Epithelial cell of prostate (primary cell): ENCODE measurements at regions not wholly inside any gene's neighbourhood (a gene's known extent, or its start where the extent isn't known, plus 50 kb on each side); places are given as distances from the start of the nearest gene placed in this dataset.

Source experiments
- DNase-seq: peaks from one replicate; pipeline ENCODE4 v3.0.0-alpha.2; 2011; ENCODE audit warnings: low read depth, low spot score
- H3K27ac ChIP-seq: fragments of 450-650 bp; 2 replicates; pipeline ENCODE4 v1.5.1; 2017; ENCODE audit warnings: mild to moderate bottlenecking

- peak overlapping the region; percentile 22 for H3K27ac ChIP-seq
- no peak for DNase-seq
Observed at GRCh38 chr1:199691540-199691939, 336.0 kb upstream of the NR5A2 start.

- no peak overlapping the region for H3K27ac ChIP-seq
- no peak for DNase-seq
Observed at GRCh38 chr1:199693724-199694123, 333.8 kb upstream of the NR5A2 start.

DNA sequence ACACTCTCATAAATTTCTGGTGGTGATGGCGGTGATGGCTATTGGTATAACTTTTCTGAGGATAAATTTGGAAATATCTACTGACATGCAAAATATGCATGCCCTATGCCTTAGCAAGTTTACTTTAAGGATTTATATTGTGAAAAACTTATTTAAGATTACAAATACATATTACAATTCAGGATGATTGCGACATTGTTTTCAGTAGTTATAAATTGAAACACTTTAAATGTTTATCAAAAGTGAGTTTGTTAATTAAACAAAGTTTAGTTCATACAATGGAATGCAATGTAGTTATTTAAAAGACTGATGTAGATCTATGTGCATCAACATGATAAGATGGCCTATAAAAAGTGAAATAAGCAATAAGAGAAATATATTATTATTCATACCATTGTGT lies 331.3 kb upstream of the NR5A2 start:
- no peak for DNase-seq
- H3K27ac ChIP-seq: no peak overlapping the region

DNA sequence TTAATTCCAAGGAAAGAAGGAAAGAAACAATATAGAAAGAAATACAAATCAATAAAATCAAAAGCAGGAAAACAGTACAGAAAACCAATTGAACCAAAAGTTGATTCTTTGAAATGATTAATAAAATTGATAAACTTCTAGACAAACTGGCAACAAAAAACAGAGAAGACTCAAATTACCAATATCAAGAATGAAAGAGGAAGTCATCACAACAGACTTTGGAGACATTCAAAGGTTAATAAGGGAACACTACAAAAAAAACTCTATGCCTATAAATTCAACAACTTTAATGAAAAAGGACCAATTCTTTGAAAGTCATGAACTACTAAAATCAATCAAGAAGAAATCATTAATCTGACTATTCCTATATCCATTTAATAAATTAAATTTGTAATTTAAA lies 329.3 kb upstream of the NR5A2 start:
- no peak for DNase-seq
- H3K27ac ChIP-seq: no peak overlapping the region

DNA sequence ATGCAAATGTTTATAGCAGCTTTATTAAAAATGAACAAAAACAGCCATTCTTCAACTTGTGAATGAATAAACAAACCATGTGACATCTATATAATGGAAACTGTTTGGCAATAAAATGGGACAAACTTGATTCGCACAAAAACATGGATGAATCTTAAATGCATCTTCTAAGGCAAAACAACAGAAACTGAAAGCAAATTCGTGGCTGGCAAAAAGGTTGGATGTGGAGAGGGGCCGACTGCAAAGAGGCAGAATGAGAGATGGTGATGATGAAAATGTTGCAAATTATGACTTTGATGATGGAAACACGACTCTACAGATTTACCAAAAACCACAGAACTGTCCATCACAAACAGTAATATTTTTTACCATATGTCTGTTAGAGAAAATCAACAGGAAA lies 327.0 kb upstream of the NR5A2 start:
- no peak overlapping the region for H3K27ac ChIP-seq
- no peak for DNase-seq

GRCh38 chr1:199701726-199702125 lies 325.8 kb upstream of the NR5A2 start:
- no peak for DNase-seq
- H3K27ac ChIP-seq: no peak overlapping the region

- no peak for DNase-seq
Observed at GRCh38 chr1:199704231-199704630, 323.3 kb upstream of the NR5A2 start.

GRCh38 chr1:199705825-199706224 lies 321.7 kb upstream of the NR5A2 start:
- no peak for DNase-seq
- H3K27ac ChIP-seq: no peak overlapping the region

More at GRCh38 chr1:199704231-199704630, 323.3 kb upstream of the NR5A2 start:
- no peak overlapping the region for H3K27ac ChIP-seq

DNA sequence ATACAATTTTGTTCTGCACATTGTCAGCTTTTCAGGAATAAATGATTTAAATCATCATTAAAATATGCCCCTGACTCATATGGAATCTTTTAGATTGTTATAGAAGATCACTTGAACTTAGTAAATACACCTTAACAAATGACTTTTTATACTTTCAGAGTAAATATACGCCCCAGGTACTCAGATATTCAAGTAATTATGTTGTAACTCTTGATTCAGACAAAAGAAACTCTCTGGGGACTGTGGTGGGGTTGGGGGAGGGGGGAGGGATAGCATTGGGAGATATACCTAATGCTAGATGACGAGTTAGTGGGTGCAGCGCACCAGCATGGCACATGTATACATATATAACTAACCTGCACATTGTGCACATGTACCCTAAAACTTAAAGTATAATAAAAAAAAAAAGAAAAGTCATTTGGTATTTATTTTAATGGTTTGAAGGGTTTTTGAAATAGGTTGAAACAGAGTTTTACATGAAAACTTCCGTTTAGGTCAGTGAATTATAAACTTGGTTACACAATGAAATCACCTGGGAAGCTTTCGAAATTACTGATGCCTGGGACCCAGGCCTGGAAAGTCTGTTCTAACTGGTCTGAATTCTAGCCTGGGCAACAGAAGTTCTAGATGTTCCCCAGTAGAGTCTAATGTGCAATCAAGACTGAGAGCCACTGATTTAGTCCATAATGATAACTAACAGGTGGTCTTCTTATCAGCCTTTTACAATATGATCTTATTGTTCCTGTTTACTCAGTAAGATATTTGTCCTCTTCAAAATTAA lies 320.5 kb upstream of the NR5A2 start:
- DNase-seq: no peak
- H3K27ac ChIP-seq: no peak overlapping the region

GRCh38 chr1:199710974-199711373 lies 316.5 kb upstream of the NR5A2 start:
- no peak for DNase-seq

DNA sequence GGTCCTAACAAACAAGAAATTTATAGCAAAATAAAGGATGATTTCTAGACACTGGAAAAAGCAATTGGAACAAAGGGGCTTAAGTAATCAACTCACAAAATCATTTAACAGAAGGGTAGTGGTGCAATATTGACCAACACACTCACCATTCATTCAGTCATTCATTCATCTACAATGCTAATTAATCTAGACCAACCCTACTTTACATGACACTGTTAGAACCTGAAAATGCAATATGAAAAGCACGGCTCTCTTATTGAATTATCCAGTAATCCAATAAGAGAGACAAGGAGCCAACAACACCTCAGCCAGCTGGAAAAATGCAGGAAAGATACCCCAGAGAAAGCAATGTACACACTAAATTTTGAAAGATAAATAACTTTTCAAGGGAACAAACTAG lies 310.8 kb upstream of the NR5A2 start:
- DNase-seq: no peak
- no peak overlapping the region for H3K27ac ChIP-seq

More at GRCh38 chr1:199710974-199711373, 316.5 kb upstream of the NR5A2 start:
- H3K27ac ChIP-seq: no peak overlapping the region

DNA sequence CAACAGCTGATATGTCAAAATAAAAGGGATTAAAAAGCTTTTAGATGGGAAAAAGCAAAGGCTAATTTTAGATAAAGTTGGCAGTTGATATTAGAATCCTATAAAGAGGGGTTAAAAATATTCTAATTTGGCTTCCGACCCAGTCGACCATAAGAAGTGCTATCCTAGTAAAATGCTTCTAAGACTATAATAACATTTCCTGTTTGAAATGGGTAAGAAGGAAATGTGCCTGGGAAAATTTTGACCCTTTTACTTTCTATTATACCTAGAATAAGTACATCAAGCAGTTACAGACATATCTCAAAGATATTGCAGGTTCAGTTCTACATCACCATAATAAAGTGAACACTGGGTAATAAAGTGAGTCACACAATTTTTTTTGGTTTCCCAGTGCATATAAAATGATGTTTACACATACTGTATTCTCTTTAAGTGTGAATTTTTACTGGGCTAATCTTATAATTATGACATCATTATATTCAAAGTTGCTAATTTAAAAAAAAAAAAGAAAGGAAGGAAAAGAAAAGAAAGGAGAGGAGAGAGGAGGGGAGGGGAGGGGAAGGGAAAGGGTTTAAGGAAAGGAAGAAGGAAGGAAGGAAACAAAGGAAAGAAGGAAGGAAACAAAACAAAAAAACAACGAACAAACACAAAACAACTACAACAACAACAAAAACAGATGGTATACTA lies 308.2 kb upstream of the NR5A2 start:
- no peak overlapping the region for H3K27ac ChIP-seq
- DNase-seq: no peak

DNA sequence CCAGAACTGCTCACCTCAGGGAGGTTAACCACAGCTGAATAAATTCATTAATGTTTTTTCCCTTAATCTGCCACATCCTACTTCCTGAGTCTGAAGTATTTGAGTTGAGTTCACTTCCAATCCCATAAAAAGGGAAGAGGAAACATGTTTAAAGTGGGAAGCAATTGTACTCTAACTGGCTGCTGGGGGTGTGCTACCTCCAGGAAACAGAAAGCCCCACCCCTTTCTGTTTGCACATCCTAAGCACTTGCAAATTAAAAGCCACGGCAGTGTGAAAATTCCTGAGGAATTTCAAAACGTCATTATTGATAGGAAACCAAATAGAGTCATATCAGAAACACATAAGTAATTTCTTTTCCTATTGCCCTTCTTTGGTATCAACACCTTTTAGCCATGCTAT lies 307.0 kb upstream of the NR5A2 start:
- DNase-seq: no peak
- no peak overlapping the region for H3K27ac ChIP-seq

- H3K27ac ChIP-seq: no peak overlapping the region
- DNase-seq: no peak
Observed at GRCh38 chr1:199721001-199721400, 306.5 kb upstream of the NR5A2 start.

DNA sequence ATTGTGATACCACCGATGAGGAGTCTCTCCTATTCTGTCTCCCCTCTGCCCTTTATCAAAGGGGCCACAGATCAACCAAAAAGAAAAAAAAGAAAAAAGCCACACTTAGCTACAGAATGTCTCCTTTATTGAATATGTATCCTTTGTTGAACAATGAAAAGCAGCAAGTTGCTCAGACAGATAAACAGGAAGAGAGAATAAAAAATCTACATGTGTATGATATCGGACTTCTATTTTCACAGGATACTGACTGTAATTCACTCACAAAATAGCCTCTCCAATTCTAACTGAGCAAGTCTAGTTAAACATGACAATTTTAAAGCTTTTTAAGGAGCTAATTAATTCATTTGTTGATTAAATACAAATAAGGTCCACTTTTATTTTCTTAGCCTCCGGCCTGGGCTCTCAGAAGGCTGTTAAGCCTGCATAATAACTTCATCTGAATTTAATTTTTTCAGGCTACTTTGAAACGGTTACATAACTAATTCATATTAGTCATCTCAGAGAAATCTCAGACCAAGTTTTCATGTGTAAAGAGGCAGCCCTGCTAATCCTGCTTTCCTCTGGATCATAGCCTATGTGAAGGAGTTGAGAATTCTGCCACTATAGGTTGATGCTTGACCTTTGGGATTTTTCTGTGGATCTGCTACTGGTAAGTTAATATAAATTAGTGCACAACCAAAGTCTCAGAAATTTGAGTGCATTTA lies 304.1 kb upstream of the NR5A2 start:
- DNase-seq: no peak
- no peak overlapping the region for H3K27ac ChIP-seq

- H3K27ac ChIP-seq: no peak overlapping the region
- DNase-seq: no peak
Observed at GRCh38 chr1:199724049-199724448, 303.5 kb upstream of the NR5A2 start.

GRCh38 chr1:199725002-199725565 lies 302.4 kb upstream of the NR5A2 start:
- DNase-seq: no peak
- H3K27ac ChIP-seq: no peak overlapping the region

GRCh38 chr1:199727682-199728081 lies 299.8 kb upstream of the NR5A2 start:
- no peak for DNase-seq
- H3K27ac ChIP-seq: no peak overlapping the region

- DNase-seq: no peak
- H3K27ac ChIP-seq: no peak overlapping the region
Observed at GRCh38 chr1:199728345-199728744, 299.2 kb upstream of the NR5A2 start.

- no peak overlapping the region for H3K27ac ChIP-seq
- DNase-seq: no peak
Observed at GRCh38 chr1:199733125-199733524, 294.4 kb upstream of the NR5A2 start.

- no peak overlapping the region for H3K27ac ChIP-seq
- no peak for DNase-seq
Observed at GRCh38 chr1:199734186-199734585, 293.3 kb upstream of the NR5A2 start.
